Activated CD4-positive, alpha-beta T cell treated with anti-CD3 and anti-CD28 coated beads, Interleukin-2, Interleukin-6, amounts not matched to agents 100 ng/mL and 50 ng/mL, durations not matched to agents 16 hours and 8 hours (primary cell): ENCODE measurements at regions not wholly inside any gene's neighbourhood (a gene's known extent, or its start where the extent isn't known, plus 50 kb on each side); places are given as distances from the start of the nearest gene placed in this dataset.
"Not testable (repeated sequence)": the region's sequence is repeated elsewhere in the genome, so short reads cannot be mapped to it uniquely, and the experiment has no call there.

Experiments used
- DNase-seq: peaks from one replicate; pipeline ENCODE4 v3.0.0-alpha.2; 2020

DNA sequence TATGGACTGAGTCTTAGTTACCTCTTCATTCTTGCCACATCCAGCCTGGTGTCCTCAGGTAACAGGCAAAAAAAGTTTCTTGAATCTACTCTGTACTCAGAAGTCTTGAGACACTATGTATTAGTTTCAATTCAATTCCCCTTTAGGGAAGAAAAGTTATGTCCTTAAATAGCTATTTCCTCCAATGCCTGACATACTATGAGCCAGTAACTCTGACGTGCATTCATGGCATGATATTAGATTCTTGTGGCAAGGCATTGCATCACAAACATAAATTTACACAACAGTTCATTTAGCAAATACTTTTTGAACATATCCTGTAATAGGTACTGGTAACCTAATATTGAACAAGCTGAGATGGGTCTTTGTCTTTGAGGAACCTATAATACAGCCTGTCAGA, 109.3 kb upstream of the FOXB1 start:
- DNase-seq, result no peak

DNA sequence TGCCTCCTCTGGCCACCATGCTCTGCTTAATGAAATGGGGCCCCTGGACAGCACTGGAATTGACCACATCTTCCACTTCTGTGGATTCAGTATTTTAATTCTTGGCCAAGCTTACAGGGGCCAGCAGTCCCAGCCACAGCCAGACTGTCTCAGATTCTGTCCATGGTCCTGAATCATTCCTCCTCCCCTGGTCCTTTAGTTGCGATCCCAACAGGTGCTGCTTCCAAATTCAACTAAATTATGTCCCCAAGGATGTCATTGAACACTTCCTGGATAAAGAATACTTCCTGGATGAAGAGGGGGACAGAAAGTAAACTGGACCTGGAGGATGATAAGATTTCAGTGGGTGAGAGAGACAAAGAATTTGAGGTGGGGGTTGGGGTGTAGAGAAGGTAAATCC, 111.1 kb upstream of the FOXB1 start:
- no peak for DNase-seq

GRCh38 chr15:59887870-59888269, 116.2 kb upstream of the FOXB1 start:
- DNase-seq, result not testable (repeated sequence)

DNA sequence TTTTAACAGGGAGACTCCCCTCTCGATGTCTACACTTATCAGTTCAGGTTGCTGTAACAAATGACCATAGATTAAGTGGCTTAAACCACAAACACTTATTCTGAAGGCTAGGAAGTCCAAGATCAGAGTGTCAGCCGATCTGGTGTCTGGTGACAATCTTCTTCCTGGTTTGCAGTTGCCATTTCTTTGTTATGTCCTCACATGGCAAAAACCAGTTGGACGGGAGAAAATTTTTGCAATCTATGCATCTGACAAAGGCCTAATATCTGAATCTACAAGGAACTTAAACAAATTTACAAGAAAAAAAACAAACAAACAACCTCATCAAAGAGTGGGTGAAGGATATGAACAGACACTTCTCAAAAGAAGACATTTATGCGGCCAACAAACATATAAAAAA, 116.9 kb upstream of the FOXB1 start:
- DNase-seq, result no peak

DNA sequence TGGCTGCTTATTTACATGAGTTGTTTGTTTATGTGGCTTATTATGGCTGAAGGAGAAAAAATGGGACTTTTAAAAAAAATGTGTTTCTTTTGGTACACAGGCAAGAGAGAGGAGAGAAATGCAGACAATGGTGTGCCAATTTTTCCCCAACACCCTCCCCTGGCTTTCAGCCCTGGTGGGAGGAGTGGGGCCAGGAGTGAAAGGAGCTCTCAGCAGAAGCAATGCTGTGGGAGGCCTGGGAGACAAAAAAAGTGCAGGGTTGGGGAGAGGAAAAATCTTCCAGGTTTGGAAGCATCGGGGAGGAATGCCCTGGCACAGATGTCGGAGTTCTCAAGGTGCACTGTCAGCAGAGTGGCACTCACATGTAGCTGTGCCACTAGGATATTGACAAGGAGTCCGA, 117.7 kb upstream of the FOXB1 start:
- DNase-seq, result no peak

GRCh38 chr15:59885832-59886231, 118.3 kb upstream of the FOXB1 start:
- no peak for DNase-seq

DNA sequence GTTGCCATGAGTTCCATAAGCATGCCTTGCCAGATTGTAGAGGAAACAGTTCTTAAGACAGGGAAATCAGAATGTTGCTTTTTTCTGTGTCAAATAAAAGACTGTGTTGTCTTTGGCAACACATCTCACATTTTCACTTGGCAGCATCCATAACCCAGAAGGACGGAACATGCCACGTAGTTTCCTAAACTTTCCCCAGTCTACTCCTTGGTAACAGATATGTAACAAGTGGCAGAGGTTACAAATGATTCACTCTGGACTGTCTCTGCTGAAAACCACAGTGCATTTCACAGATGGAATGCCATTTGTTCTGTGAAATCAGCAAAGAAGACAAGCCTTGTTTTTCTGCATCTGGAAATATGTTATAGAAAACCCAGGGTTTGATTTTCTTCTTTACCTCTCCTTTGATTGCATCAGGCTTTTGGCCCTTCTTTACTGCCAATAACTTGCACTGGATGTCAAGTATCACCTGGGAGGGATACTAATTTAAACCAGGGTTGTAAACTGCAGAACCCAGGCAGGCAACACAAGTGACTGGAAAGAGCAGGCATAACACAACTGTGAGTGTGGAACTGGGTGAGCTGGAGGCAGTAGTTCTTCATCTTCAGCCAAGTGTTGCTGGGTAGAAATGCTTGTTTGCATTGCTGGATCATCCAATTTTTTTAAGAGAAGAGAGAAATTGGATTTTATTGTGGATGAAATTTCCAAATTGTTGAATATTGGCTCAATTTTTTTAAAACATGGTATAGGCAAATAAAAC, 124.4 kb upstream of the FOXB1 start:
- no peak for DNase-seq

- no peak for DNase-seq
Measured at GRCh38 chr15:59876140-59876539, 128.0 kb upstream of the FOXB1 start.

- DNase-seq, result no peak
Measured at GRCh38 chr15:59873644-59874272, 130.4 kb upstream of the FOXB1 start.

GRCh38 chr15:59867086-59867855, 136.8 kb upstream of the FOXB1 start:
- no peak for DNase-seq

GRCh38 chr15:59866642-59867041, 137.5 kb upstream of the FOXB1 start:
- no peak for DNase-seq

- no peak for DNase-seq
Measured at GRCh38 chr15:59862191-59863155, 141.6 kb upstream of the FOXB1 start.

DNA sequence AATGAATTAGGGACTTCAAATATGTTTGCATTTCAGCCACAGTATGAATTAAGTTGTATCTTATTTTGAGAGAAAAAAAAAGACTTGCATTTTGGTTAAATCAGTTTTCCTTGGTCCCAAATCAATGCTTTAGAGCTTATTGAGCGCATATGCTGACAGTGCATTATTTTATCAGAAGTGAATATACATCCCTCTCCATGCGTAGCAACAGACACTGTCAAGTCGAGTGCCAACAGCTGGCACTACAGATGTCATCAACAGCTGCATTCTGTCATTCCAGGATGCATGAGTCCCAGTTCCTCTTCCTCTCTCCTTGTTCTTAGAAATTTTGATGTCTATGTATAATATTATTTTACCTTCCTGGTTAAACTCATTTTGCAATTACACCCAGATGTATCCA, 156.1 kb upstream of the FOXB1 start:
- no peak for DNase-seq

DNA sequence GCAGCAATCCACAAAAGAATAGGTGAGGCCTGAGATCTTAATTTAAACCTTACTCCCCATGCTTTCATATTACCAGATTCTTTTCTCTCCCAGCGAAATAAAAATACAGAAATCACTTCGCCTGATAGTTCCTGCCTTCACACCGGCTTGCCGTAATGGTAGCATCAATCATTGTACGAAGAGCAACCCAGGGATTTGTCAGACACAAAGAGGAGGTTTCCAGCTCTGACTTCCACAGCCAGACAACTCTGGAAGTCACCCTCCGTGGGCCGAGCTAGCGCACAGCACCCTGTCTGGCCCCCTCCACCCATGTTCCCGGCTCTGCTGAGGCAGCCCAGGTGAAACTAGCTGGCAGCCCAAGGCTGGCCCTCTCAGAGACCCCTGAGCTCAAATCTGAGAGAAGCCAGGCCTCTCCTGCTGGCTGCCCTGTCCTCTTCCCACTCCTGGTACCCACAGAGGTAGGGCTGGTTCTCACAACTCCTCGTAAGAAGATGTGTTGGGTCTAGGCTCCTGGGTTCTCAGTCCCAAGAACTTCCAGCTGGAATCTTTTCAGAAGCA, 156.9 kb upstream of the BNIP2 start:
- DNase-seq, result no peak

GRCh38 chr15:59843609-59844008, 154.5 kb upstream of the BNIP2 start:
- DNase-seq, result no peak

- DNase-seq, result no peak
Measured at GRCh38 chr15:59841036-59841435, 151.9 kb upstream of the BNIP2 start.

- no peak for DNase-seq
Measured at GRCh38 chr15:59839906-59840305, 150.8 kb upstream of the BNIP2 start.

GRCh38 chr15:59838900-59839299, 149.8 kb upstream of the BNIP2 start:
- no peak for DNase-seq

- no peak for DNase-seq
Measured at GRCh38 chr15:59835776-59836175, 146.7 kb upstream of the BNIP2 start.

- DNase-seq, result no peak
Measured at GRCh38 chr15:59834528-59834927, 145.4 kb upstream of the BNIP2 start.

DNA sequence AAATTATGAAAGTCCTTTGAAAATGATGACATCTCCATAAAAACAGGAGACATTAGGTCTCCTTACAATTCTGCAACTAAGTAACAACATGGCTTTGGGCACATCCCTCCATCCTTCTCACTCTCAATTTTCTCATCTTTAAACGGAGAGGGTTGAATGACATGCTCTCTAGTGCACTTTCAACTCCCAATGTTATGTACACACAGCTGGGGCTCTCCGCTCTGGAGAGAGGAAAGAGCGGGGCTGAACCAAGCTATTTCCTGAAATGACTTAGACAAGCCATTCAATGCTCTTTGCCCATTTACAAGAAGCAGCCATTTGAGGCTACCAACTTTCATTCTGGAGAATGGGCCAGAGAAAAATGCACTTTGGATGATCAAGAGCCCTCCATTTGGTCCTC, 144.2 kb upstream of the BNIP2 start:
- DNase-seq, result no peak

GRCh38 chr15:59830873-59831272, 141.8 kb upstream of the BNIP2 start:
- DNase-seq, result no peak

DNA sequence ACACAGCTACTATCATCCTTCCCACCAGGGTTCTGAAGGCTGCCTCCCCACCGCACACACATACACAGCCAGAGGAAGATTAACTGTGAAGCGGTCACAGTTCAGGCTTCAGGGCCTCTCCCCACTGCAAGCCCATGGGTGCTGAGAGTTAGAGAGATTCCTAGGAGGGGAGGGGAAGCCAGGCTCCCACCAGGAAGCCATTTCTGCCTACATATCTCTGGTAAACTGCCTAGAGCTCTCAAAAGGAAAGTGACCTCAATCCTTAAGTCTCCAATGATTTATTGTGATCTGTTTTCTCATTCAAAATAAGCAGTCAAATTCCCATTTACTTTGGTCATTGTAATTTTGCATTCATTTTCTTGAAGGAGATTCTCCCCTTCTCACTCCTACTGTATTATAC, 141.0 kb upstream of the BNIP2 start:
- no peak for DNase-seq
